Cardiac septum (tissue), 1 donor: ENCODE measurements at regions not wholly inside any gene's neighbourhood (a gene's known extent, or its start where the extent isn't known, plus 50 kb on each side); places are given as distances from the start of the nearest gene placed in this dataset.

Experiments
- DNase-seq: peaks from one replicate; pipeline ENCODE4 v3.0.0-alpha.2; 2020; ENCODE audit warnings: low spot score
- intact Hi-C: fragments of 100-400 bp; cut with DNase I; formaldehyde crosslinking; loops from one replicate; pipeline ENCODE4 v1.14.0; 2022
- donor health status: DM: no; HTN: no; CAD: no.

GRCh38 chr18:75836516-75836915 lies 409.0 kb upstream of the SMIM21 start:
- intact Hi-C loops, result no loop called here
- DNase-seq, result no peak

DNA sequence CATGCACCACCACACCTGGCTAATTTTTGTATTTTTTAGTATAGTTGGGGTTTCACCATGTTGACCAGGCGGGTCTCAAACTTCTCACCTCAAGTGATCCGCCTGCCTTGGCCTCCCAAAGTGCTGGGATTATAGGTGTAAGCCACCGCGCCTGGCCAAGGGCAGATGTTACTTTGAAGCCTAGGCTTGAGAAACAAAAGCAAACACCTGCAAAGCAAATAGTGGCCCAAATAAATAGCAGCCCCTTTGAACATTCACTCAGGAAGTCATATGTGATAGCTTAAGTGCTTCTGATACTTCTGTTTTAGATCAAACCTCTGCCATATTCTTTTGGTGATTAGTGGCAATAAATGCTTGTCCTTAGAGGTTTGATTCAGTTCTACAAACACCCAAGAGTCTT lies 404.5 kb upstream of the SMIM21 start:
- intact Hi-C loops, result no loop called here
- DNase-seq, result no peak

DNA sequence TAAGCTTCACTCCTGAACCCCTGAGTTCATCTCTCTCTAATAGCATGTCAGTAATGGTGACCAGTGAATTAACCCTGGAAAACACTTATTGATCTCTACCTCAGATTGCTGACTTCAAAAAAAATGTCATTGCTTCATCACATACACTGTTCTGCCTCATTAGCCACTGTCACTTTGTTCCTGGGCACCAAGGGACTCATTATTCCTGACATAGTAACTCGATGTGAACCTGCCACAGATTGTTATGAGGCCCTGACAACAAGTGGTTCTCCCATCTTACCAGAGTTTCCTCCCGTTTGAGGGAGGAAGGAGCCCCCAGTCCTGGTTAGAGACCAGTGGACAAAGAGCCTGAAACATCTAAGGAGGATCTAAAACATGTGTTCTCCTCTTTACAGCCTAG lies 403.3 kb upstream of the SMIM21 start:
- DNase-seq, result no peak
- intact Hi-C loops, result no loop called here

- intact Hi-C loops, result no loop called here
Measured at GRCh38 chr18:75829091-75829490, 401.6 kb upstream of the SMIM21 start.

GRCh38 chr18:75828379-75828778 lies 400.9 kb upstream of the SMIM21 start:
- no peak for DNase-seq
- intact Hi-C loops, result no loop called here

More at GRCh38 chr18:75829091-75829490, 401.6 kb upstream of the SMIM21 start:
- DNase-seq, result no peak

GRCh38 chr18:75827751-75828287 lies 400.3 kb upstream of the SMIM21 start:
- intact Hi-C loops, result no loop called here
- no peak for DNase-seq

- no peak for DNase-seq
Measured at GRCh38 chr18:75824661-75825060, 397.2 kb upstream of the SMIM21 start.

GRCh38 chr18:75823471-75823870 lies 396.0 kb upstream of the SMIM21 start:
- no peak for DNase-seq
- intact Hi-C loops, result no loop called here

More at GRCh38 chr18:75824661-75825060, 397.2 kb upstream of the SMIM21 start:
- intact Hi-C loops, result no loop called here

- no peak for DNase-seq
- intact Hi-C loops, result no loop called here
Measured at GRCh38 chr18:75818383-75818782, 390.9 kb upstream of the SMIM21 start.

- no peak for DNase-seq
Measured at GRCh38 chr18:75815767-75816166, 388.3 kb upstream of the SMIM21 start.

GRCh38 chr18:75812761-75813160 lies 385.3 kb upstream of the SMIM21 start:
- DNase-seq, result no peak
- intact Hi-C loops, result no loop called here

More at GRCh38 chr18:75815767-75816166, 388.3 kb upstream of the SMIM21 start:
- intact Hi-C loops, result no loop called here

DNA sequence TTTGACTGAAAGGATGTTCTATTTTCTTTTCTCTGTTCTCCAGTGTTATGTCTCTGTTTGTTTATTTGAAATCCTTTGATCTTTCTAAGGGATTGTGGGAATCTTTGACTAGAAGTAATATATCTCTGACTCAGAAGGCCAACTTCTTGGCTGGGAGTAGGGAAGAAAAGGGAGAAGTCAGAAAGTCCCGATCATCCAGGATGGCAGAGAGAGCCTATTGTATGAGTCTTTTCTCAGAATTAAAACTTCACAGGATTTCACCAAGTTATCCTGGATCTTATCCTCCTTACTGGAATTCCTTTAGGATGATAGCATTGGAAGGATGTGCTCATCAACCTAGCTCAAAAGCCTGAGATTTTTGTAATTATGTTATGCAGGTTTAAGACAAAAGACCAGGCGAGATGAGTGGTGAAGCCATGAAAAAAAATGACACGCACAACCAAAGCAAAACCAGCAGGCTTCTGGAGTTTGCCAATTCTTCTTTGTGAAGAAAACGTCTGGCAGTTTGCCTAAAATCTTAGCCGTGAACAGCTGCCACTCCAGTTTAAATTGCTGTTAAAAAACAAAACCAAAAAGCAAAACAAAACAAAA lies 383.6 kb upstream of the SMIM21 start:
- no peak for DNase-seq
- intact Hi-C loops, result no loop called here

- DNase-seq, result no peak
- intact Hi-C loops, result no loop called here
Measured at GRCh38 chr18:75810516-75810915, 383.0 kb upstream of the SMIM21 start.

DNA sequence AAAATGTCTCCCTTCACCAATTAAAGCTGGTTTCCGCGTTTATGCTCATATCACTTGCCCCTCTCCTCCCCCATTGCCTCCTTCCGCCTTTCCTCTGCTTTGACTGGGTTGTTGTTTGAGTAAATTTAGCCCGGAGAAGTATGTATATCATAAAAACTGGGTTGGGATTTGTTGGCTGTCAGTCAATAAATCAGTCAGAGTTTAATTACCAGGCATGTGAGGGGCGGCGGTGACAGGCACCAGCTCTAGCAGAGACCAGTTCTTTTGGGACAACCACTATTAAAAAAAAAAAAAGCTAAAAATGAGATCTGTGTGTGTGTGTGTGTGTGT lies 382.4 kb upstream of the SMIM21 start:
- intact Hi-C loops, result no loop called here
- DNase-seq, result no peak

DNA sequence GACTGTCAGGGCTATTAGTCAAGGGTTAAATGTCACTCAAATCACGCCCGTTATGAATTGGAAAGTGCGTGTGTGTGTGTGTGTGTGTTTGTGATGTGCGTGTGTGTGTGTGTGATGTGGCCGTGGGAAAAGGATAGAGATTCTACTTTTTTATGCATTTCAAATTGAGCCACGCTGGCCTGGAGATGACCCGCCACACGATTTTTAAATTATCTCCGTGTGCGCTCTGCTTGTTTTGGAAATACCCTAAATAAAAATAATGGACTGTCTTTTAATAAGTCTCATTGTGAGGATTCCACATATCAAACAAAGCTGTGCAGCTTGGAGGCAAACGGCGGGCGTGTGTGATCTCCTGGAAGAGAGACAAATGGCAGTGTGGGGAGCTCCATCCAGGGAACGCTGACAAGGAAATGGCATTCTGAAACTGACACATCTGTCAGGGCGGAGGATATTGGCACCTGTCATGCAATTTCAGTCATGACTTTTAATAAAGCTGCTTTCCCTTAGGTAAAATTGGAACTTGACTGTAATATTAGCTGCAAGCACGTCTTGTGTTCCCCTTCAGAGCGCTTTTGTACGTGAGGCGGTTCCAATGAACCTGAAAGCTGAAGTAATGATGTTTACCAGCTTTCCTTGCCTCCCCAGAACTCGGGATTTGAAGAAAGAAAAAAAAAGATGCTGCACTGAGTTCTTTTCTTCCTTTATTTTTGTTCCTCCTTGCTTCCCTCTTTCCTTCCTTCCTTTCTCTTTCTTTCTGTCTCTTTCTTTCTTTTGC lies 381.8 kb upstream of the SMIM21 start:
- intact Hi-C loops, result no loop called here
- DNase-seq, result no peak

DNA sequence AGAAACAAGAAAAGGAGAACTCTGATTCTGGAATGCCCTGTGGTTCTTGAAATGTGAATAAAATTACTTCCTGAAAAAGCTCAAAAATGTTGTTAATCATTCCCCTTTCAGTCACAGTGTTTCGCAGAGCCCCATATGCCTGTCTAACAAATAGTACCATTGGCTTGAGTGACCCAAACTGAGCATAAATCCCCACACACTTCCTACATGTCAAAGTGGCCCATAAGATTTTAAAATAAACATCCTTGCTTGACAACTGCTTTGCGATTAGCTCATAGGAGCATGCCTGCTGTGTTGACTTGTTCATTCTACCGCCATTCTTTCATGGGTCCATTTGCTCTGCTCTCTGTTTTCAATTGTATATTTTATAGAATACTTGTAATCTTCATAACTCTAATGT lies 377.8 kb upstream of the SMIM21 start:
- intact Hi-C loops, result no loop called here
- no peak for DNase-seq

GRCh38 chr18:75802681-75803080 lies 375.2 kb upstream of the SMIM21 start:
- DNase-seq, result no peak
- intact Hi-C loops, result no loop called here

- DNase-seq, result no peak
- intact Hi-C loops, result no loop called here
Measured at GRCh38 chr18:75801178-75801577, 373.7 kb upstream of the SMIM21 start.

GRCh38 chr18:75800331-75800648 lies 372.8 kb upstream of the SMIM21 start:
- intact Hi-C loops, result no loop called here

DNA sequence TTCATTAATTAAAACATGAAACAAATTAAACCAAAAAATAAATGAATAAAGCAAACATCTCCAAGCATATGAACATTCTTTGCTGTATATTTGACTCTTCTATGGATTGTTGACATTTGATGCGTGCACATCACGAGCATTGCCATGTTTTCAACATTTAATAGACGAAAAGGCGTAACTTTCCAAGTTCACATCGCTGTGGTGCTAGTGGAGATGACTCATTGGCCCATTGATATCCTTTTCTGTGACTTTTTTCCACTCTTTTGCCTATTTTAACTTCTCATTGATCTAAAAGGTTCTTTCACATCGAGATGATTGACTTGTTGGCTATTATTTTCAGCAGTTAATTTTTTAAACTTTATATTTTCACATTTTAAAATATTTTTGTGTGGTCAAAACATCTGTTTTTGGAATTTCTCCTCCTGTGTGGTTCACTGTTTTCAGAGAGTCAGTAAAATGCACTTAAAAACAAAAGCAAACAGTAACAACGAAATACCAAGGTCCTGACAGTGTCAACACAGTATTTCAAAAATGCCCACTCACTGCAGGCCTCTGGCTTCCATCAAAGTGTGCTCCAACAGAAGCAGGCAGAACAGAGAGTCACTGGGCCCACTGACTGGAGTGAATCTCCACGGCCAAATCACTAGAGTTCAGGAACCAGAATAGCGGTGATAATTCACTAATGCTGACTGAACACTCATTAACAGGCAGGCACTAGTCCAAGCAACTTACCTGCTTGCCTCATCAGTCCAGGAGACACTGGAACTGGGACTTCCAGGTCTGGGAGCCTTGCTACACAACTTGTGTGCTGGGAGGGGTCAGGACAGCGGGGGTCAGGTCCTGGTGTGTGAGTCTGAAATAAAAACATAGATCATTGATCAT lies 372.2 kb upstream of the SMIM21 start:
- intact Hi-C loops, result no loop called here
- no peak for DNase-seq

More at GRCh38 chr18:75800331-75800648, 372.8 kb upstream of the SMIM21 start:
- no peak for DNase-seq
